ENCODE measurements at regions not wholly inside any gene's neighbourhood (a gene's known extent, or its start where the extent isn't known, plus 50 kb on each side); places are given as distances from the start of the nearest gene placed in this dataset.

DNA sequence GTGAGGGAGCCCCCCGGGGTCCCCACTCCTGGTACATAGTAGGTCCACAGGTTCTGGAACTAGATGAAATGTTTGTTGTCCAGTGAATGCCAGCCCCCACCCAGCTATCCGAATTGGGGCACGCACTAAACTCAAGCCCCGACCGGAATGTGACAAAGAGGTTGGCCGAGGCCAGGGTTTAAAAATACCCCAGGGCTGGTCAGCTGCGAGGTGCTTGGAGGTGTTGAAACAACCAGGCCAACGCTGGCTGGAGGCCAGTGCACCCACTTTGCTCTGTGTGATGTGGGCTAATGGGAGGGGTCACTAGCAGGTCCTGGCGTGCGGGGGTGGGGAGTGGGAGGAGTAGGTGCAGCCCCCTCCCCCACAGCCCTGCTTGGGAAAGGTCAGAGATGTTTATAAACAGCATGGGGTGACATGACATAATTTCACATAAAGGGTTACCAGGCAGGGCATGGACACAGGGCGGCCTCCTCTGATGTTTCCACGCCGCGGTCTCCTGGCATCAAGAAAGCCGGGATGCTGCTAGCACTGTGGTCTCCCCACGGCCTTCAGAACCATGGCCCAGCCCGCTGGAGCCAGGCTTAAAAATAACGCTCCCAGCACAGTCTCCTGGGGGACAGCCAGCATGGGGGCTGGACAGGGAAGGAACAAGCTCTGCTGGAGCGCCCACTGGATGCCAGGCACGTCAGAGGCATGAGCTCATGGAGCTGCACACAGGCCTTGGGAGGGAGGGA, 111.2 kb upstream of the PTPN1 start:
- no peaks in the 10 kb centered on the region for H3K27me3 ChIP-seq
- H3K9me3 ChIP-seq (replicated peaks in 1 of 3), result no peaks in the 10 kb centered on the region
- no peaks in the 10 kb centered on the region for H3K36me3 ChIP-seq (replicated peaks in 1 of 2)
- H3K4me3 ChIP-seq, result no peak overlapping the region
- 32 to 50% (median 35%) methylated on average over 18 to 20 of the region's 20 CpGs for WGBS, 4 donors
- intact Hi-C loops (cut with DNase I), result no loop called here
- TF ChIP-seq POLR2A (IDR thresholded peaks at IDR 0.05), result peak in 1 of 2 donors; percentile 61
- no peak for TF ChIP-seq CTCF (IDR thresholded peaks at IDR 0.05)
- peak overlapping the region; percentile 75 to 94 (median 87) for H3K27ac ChIP-seq
- H3K4me1 ChIP-seq (replicated peaks in 1 of 2), result peaks cover 54 to 59% of the 10 kb centered on the region in 2 donors
- peak; percentile 79 to 92 (median 90) for DNase-seq

DNA sequence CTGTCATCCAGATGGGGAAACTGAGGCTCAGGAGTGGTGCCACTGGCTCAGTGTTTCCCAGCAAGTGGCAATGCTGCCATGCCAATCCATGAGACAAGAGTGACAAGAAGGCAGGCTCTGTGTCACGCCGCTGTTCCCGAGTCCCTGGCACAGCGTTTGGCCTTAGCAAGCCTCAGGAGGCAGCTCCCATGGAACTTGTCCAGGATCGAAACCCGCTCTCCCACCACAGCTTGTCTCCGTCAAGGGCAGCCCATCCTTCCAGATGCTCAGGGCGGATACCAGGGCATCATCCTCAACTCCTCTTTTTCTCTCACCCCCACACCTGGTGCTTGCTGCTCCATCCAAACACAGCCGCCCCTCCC, 110.6 kb upstream of the PTPN1 start:
- Histone ChIP-seq H3K9me3 (replicated peaks in 1 of 3) (no peaks in the 10 kb centered on the region), H3K27me3 (no peaks in the 10 kb centered on the region), H3K4me3 (no peak overlapping the region), H3K4me1 (replicated peaks in 1 of 2) (peaks cover 57 to 59% of the 10 kb centered on the region in 2 donors), H3K36me3 (replicated peaks in 1 of 2) (no peaks in the 10 kb centered on the region), H3K27ac (peak overlapping the region; percentile 75 to 94 (median 87))
- DNase-seq, result peak in 1 of 7 donors; percentile 66
- intact Hi-C loops (cut with DNase I), result no loop called here
- no peak for TF ChIP-seq POLR2A (IDR thresholded peaks at IDR 0.05)
- no peak for TF ChIP-seq CTCF (IDR thresholded peaks at IDR 0.05)
- 52 to 79% (median 59%) methylated on average over 5 to 9 of the region's 9 CpGs for WGBS, 4 donors

DNA sequence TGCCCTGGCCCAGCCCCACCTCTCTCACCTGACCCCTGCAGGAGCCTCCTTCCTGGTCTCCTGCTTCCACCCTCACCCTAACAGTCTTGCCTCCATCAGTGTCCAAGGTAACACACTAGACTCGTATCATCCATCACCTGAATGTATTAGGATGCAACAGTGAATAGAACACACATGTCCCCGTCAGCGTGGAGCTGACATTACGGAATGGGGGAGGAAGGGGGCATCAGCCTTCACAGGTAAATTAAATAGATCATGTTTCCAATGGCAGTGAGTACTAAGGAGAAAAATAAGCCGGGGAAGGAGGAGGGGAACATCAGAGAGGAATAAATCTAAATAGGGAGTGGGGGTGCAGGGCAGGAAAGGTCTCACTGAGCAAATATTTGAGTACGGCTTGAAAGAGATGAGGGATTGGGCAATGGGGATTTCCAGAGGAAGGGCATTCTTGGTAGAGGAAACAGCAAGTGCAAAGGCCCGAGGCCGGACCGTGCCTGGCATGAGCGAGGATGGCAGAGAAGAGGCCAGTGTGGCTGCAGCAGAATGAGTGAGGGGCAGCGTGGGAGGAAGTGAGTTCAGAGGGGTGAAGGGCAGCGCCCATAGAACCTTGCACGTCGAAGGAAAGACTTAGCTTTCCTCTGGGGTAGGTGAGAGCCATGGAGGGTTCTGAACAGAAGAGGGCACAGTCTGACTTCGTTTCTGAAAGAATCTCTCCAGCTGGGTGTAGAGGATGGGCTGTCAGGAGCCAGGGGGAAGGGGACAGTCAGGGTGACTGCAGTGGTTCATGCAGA, 110.1 kb upstream of the PTPN1 start:
- DNase-seq, result no peak
- H3K27me3 ChIP-seq, result no peaks in the 10 kb centered on the region
- intact Hi-C loops (cut with DNase I), result loop anchor here (5.0 to 10.0 kb wide), 2 partner anchors 55 to 57 kb away; no protein-coding TSS in a partner anchor
- peak overlapping the region; percentile 75 to 94 (median 87) for H3K27ac ChIP-seq
- TF ChIP-seq CTCF (IDR thresholded peaks at IDR 0.05) (peak in 3 of 6 experiments; percentile 18 to 30 (median 24)), POLR2A (IDR thresholded peaks at IDR 0.05) (no peak)
- peaks cover 57 to 59% of the 10 kb centered on the region in 2 donors for H3K4me1 ChIP-seq (replicated peaks in 1 of 2)
- no peak overlapping the region for H3K4me3 ChIP-seq
- no peaks in the 10 kb centered on the region for H3K36me3 ChIP-seq (replicated peaks in 1 of 2)
- no peaks in the 10 kb centered on the region for H3K9me3 ChIP-seq (replicated peaks in 1 of 3)
- 58 to 70% (median 69%) methylated on average over 15 of the region's 15 CpGs for WGBS, 4 donors

Data from adrenal gland (tissue), 9 donors.